Dedifferentiated amniotic fluid mesenchymal stem cell (primary cell): ENCODE measurements at regions not wholly inside any gene's neighbourhood (a gene's known extent, or its start where the extent isn't known, plus 50 kb on each side); places are given as distances from the start of the nearest gene placed in this dataset.

Experiments used
- DNase-seq: peaks from one replicate; pipeline ENCODE4 v3.0.0-alpha.2; 2016; ENCODE audit errors: extremely low spot score

GRCh38 chr2:134080386-134081089, 173.3 kb upstream of the MGAT5 start:
- DNase-seq, result no peak

- no peak for DNase-seq
Measured at GRCh38 chr2:134081238-134081938, 172.5 kb upstream of the MGAT5 start.

GRCh38 chr2:134083548-134083947, 170.3 kb upstream of the MGAT5 start:
- no peak for DNase-seq

GRCh38 chr2:134086594-134087219, 167.2 kb upstream of the MGAT5 start:
- DNase-seq, result no peak

- no peak for DNase-seq
Measured at GRCh38 chr2:134087371-134087921, 166.4 kb upstream of the MGAT5 start.

GRCh38 chr2:134089454-134089853, 164.4 kb upstream of the MGAT5 start:
- no peak for DNase-seq

GRCh38 chr2:134097740-134098139, 156.1 kb upstream of the MGAT5 start:
- no peak for DNase-seq

- no peak for DNase-seq
Measured at GRCh38 chr2:134098321-134098720, 155.6 kb upstream of the MGAT5 start.

GRCh38 chr2:134099273-134099672, 154.6 kb upstream of the MGAT5 start:
- no peak for DNase-seq

- no peak for DNase-seq
Measured at GRCh38 chr2:134103196-134103595, 150.7 kb upstream of the MGAT5 start.

- DNase-seq, result no peak
Measured at GRCh38 chr2:134104754-134105153, 149.1 kb upstream of the MGAT5 start.

GRCh38 chr2:134107402-134107801, 146.5 kb upstream of the MGAT5 start:
- DNase-seq, result no peak

GRCh38 chr2:134108113-134108512, 145.8 kb upstream of the MGAT5 start:
- DNase-seq, result no peak

- no peak for DNase-seq
Measured at GRCh38 chr2:134109246-134109645, 144.6 kb upstream of the MGAT5 start.

- DNase-seq, result no peak
Measured at GRCh38 chr2:134109725-134110124, 144.1 kb upstream of the MGAT5 start.

GRCh38 chr2:134110532-134110931, 143.3 kb upstream of the MGAT5 start:
- DNase-seq, result no peak

- DNase-seq, result no peak
Measured at GRCh38 chr2:134117676-134118075, 136.2 kb upstream of the MGAT5 start.

- peak; percentile 98 for DNase-seq
Measured at GRCh38 chr2:134118279-134119116, 135.4 kb upstream of the MGAT5 start.

GRCh38 chr2:134119117-134119712, 134.7 kb upstream of the MGAT5 start:
- no peak for DNase-seq

- DNase-seq, result peak; percentile 96
Measured at GRCh38 chr2:134119713-134120405, 134.0 kb upstream of the MGAT5 start.

GRCh38 chr2:134120406-134120732, 133.5 kb upstream of the MGAT5 start:
- DNase-seq, result no peak
